Activated T-helper 17 cell treated with anti-CD3 and anti-CD28 coated beads, Interleukin-2, amount 50 U/mL, for 72 hours (primary cell): ENCODE measurements at regions not wholly inside any gene's neighbourhood (a gene's known extent, or its start where the extent isn't known, plus 50 kb on each side); places are given as distances from the start of the nearest gene placed in this dataset.

Experiments used
- ATAC-seq: fragments of 150-1000 bp; cut with Tn5 transposase; replicated peaks from 2 replicates; pipeline ENCODE4 v1.10.0; 2021; ENCODE audit warnings: mild to moderate bottlenecking, moderate library complexity
- H3K27ac Mint-ChIP-seq: one replicate; pipeline ENCODE4 v1.8.0; 2022; ENCODE audit warnings: mixed read lengths
- H3K27me3 Mint-ChIP-seq: one replicate; pipeline ENCODE4 v1.8.0; 2022; ENCODE audit warnings: mixed read lengths
- H3K36me3 Mint-ChIP-seq: one replicate; pipeline ENCODE4 v1.8.0; 2022; ENCODE audit warnings: low read depth, mild to moderate bottlenecking, mixed read lengths
- H3K4me1 Mint-ChIP-seq: one replicate; pipeline ENCODE4 v1.8.0; 2022; ENCODE audit warnings: mixed read lengths
- H3K4me3 Mint-ChIP-seq: one replicate; pipeline ENCODE4 v1.8.0; 2022; ENCODE audit warnings: mild to moderate bottlenecking, mixed read lengths
- H3K9me3 Mint-ChIP-seq: one replicate; pipeline ENCODE4 v1.8.0; 2022; ENCODE audit warnings: mixed read lengths

DNA sequence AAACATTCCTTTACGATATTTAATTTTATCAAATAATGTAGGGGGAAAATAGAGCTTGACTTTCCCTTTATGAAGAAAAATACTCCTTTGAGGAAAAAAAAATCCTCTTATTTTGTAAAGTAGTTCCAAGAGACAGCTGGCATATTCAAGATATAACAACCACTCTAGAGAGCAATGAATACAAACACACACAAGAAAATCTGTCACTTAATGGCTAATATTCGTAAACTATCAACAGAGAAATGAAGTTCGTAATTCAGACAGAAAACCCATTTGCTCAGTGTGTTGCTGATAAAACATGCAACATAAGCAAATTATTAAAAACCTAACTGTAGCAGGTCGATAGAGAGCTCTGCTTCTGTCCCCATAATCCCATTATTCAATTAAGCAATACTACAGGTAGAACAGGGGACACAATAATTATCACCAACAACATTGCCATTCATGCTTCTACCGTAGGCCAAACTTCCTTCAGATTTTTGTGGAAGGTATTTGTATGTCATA lies 714.4 kb upstream of the MARCKS start:
- no peak overlapping the region for H3K27ac Mint-ChIP-seq
- no peak for ATAC-seq
- no peaks in the 10 kb centered on the region for H3K36me3 Mint-ChIP-seq
- H3K4me1 Mint-ChIP-seq, result no peaks in the 10 kb centered on the region
- H3K4me3 Mint-ChIP-seq, result no peak overlapping the region
- peaks cover 10% of the 10 kb centered on the region for H3K9me3 Mint-ChIP-seq
- H3K27me3 Mint-ChIP-seq, result no peaks in the 10 kb centered on the region

- Mint-ChIP-seq H3K36me3 (no peaks in the 10 kb centered on the region), H3K27me3 (no peaks in the 10 kb centered on the region), H3K9me3 (peaks cover 10% of the 10 kb centered on the region), H3K27ac (no peak overlapping the region), H3K4me1 (no peaks in the 10 kb centered on the region), H3K4me3 (no peak overlapping the region)
- no peak for ATAC-seq
These were observed 713.9 kb upstream of the MARCKS start for GRCh38 chr6:113143206-113143605.

DNA sequence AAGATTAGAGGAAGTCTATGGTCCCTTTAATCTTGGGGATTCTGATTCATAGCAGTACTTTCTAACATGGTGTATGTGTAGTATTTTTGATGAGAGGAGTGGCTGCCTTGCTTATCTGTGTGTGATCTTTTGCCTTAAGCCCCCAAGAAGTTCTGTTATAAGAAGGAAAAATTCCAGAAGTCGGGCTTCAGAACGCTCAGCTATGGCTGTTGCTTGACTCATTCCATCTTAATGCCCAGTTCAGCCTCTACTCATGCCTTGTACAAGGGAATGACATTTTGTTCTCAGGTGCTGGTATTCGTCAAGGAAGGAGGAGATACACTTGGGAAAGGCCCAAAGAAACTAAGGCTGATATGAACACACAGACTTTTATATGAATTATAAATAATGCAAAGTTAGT lies 713.0 kb upstream of the MARCKS start:
- H3K27ac Mint-ChIP-seq, result no peak overlapping the region
- H3K36me3 Mint-ChIP-seq, result no peaks in the 10 kb centered on the region
- H3K9me3 Mint-ChIP-seq, result peaks cover 10% of the 10 kb centered on the region
- no peaks in the 10 kb centered on the region for H3K27me3 Mint-ChIP-seq
- H3K4me1 Mint-ChIP-seq, result no peaks in the 10 kb centered on the region
- ATAC-seq, result no peak
- H3K4me3 Mint-ChIP-seq, result no peak overlapping the region

DNA sequence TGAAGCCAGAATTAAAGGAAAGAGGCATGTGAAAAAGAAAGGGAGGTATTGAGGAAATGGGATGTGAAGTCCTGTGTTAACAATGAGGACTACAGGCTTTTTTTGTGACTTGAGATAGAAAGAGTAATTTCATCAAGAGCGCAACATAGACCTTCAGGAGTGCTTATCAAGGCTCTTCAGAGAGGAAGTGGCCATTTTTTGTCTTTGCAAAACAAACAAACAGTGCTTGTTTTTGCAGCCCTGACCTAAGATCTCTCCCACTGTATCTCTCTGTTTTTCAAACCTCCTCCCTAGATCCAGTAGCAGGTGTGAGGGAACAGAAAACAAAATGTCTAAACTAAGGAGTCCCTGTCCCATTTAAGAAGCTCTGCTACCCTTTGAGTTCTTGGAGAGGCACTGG lies 710.3 kb upstream of the MARCKS start:
- ATAC-seq, result no peak
- Mint-ChIP-seq H3K27ac (no peak overlapping the region), H3K4me1 (no peaks in the 10 kb centered on the region), H3K36me3 (no peaks in the 10 kb centered on the region), H3K27me3 (no peaks in the 10 kb centered on the region), H3K9me3 (peaks cover 10% of the 10 kb centered on the region), H3K4me3 (no peak overlapping the region)

DNA sequence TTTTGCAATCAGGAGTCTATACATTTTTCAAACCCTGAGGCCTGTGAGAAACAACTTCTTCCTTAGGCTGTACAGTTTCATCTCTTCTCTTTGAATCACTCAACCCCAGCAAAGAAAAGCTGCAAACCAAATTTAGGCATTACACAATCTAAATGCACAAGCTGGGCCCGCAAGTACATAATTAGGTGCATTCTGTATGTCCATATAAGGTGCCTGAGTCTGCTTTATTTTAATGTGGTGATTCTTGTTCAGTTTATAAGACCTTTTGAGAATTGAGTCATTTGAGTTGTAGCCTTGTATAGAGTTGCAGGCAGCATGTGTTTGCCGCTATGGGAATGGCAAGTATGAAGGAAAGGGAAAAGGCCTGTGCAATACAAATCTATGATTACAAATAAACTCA lies 709.6 kb upstream of the MARCKS start:
- Mint-ChIP-seq H3K27me3 (no peaks in the 10 kb centered on the region), H3K4me1 (no peaks in the 10 kb centered on the region)

GRCh38 chr6:113148566-113148965 lies 708.6 kb upstream of the MARCKS start:
- Mint-ChIP-seq H3K27me3 (no peaks in the 10 kb centered on the region), H3K36me3 (no peaks in the 10 kb centered on the region), H3K27ac (no peak overlapping the region)

More for the DNA sequence above, 709.6 kb upstream of the MARCKS start:
- Mint-ChIP-seq H3K9me3 (peaks cover 10% of the 10 kb centered on the region), H3K27ac (no peak overlapping the region), H3K4me3 (no peak overlapping the region), H3K36me3 (no peaks in the 10 kb centered on the region)
- no peak for ATAC-seq

DNA sequence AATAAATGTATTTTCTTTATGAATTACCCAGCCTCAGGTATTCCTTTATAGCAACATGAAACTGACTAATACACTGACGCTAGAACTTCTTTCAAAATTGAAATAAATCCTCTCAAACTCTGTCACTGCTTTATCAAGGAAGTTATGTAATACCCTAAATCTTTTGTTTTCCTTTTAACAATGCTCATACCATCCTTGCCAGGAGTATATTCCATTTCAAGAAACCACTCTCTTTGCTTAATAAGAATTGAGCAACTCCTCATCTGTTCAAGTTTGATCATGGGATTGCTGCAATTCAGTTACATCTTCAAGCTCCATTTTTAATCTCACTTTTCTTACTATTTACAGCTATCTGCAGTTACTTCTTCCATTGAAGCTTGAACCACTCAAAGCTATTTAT lies 707.6 kb upstream of the MARCKS start:
- no peaks in the 10 kb centered on the region for H3K4me1 Mint-ChIP-seq
- H3K36me3 Mint-ChIP-seq, result no peaks in the 10 kb centered on the region
- peaks cover 7% of the 10 kb centered on the region for H3K9me3 Mint-ChIP-seq
- no peak overlapping the region for H3K27ac Mint-ChIP-seq
- no peaks in the 10 kb centered on the region for H3K27me3 Mint-ChIP-seq
- no peak for ATAC-seq
- H3K4me3 Mint-ChIP-seq, result no peak overlapping the region

More at GRCh38 chr6:113148566-113148965, 708.6 kb upstream of the MARCKS start:
- ATAC-seq, result no peak
- Mint-ChIP-seq H3K4me3 (no peak overlapping the region), H3K4me1 (no peaks in the 10 kb centered on the region), H3K9me3 (peaks cover 7% of the 10 kb centered on the region)

DNA sequence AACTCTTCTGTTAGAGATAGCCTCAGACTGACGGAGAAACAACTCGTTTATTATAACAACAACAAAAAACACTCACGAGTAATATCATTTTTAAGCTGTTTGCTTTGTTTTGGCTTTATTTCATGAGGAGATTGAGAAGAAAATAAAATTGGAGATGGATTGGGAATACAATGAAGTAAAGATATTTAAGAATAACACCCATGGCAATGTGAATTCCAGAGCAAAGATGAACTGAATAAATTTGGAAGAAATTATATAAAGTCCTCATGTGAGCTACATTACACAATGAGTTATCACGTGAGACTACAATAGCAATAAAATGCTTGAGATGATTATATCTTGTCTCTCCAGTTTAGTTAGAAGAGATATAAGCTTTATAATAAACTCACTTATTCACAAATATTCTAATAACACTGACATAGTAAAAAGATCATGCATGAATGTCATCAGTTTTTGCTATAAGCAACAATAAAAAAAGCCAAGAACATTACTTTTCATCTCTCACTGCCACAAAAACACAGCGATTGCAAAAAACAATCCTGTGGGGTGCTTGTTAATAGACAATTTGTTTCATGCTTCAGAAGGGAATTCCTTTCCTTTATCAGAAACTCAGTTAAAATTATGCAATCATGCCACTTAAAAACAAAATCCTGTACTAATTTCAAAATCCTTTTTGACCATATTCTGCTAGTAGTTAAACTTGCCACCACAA lies 696.7 kb upstream of the MARCKS start:
- Mint-ChIP-seq H3K27ac (no peak overlapping the region), H3K9me3 (peaks cover 3% of the 10 kb centered on the region), H3K4me3 (no peak overlapping the region), H3K4me1 (no peaks in the 10 kb centered on the region), H3K36me3 (no peaks in the 10 kb centered on the region), H3K27me3 (no peaks in the 10 kb centered on the region)
- no peak for ATAC-seq

DNA sequence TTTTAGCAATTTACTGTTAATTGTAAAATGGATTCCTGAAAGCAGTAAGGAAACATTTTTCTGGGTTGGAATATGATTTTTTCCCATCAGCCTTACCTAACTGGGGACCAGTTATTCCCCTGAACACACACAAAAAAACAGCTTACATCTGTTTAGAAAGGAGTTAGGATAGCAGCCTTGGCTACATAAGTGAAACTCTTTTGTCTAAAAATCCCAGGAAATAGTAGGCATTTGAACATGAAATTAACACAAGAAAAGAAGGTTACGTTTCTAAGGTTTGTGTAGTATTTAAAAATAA lies 696.2 kb upstream of the MARCKS start:
- H3K4me3 Mint-ChIP-seq, result no peak overlapping the region
- H3K27me3 Mint-ChIP-seq, result no peaks in the 10 kb centered on the region
- H3K4me1 Mint-ChIP-seq, result no peaks in the 10 kb centered on the region
- peaks cover 3% of the 10 kb centered on the region for H3K9me3 Mint-ChIP-seq
- H3K36me3 Mint-ChIP-seq, result no peaks in the 10 kb centered on the region
- no peak overlapping the region for H3K27ac Mint-ChIP-seq
- ATAC-seq, result no peak

DNA sequence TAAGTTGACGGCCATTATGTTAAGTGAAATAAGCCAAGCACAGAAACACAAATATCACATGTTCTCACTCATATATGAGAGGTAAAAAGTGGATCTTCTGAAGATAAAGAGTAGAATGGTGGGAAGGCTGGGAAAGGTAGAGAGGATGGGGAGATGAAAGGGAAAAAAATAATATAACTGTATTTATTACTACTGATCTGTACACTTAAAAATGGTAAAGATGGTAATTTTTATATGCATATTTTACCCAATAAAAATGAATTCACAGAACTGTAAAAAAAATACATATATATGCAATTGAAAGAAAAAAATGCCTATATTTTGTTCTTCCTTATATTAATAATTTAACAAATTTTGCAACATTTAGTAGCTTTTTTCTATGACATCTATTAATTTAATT lies 694.4 kb upstream of the MARCKS start:
- no peak overlapping the region for H3K4me3 Mint-ChIP-seq
- H3K4me1 Mint-ChIP-seq, result no peaks in the 10 kb centered on the region
- H3K9me3 Mint-ChIP-seq, result no peaks in the 10 kb centered on the region
- no peak for ATAC-seq
- H3K36me3 Mint-ChIP-seq, result no peaks in the 10 kb centered on the region
- H3K27ac Mint-ChIP-seq, result no peak overlapping the region
- no peaks in the 10 kb centered on the region for H3K27me3 Mint-ChIP-seq

DNA sequence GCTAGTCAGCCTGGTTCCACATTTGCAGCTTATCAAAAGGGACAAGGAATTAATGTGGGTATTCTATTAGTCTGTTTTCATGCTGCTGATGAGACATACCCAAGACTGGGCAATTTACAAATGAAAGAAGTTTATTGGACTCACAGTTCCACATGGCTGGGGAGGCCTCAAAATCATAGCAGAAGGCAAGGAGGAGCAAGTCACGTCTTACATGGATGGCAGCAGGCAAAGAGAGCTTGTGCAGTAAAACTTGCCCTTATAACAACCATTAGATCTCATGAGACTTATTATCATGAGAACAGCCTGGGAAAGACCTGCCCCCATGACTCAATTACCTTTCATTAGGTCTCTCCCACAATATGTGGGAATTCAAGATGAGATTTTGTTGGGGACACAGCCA lies 689.1 kb upstream of the MARCKS start:
- no peak for ATAC-seq
- Mint-ChIP-seq H3K27ac (no peak overlapping the region), H3K27me3 (no peaks in the 10 kb centered on the region), H3K9me3 (no peaks in the 10 kb centered on the region), H3K4me3 (no peak overlapping the region), H3K36me3 (no peaks in the 10 kb centered on the region), H3K4me1 (no peaks in the 10 kb centered on the region)

GRCh38 chr6:113169484-113169883 lies 687.7 kb upstream of the MARCKS start:
- H3K4me1 Mint-ChIP-seq, result no peaks in the 10 kb centered on the region
- no peak for ATAC-seq
- H3K27me3 Mint-ChIP-seq, result no peaks in the 10 kb centered on the region
- no peaks in the 10 kb centered on the region for H3K9me3 Mint-ChIP-seq
- no peaks in the 10 kb centered on the region for H3K36me3 Mint-ChIP-seq
- H3K27ac Mint-ChIP-seq, result no peak overlapping the region
- no peak overlapping the region for H3K4me3 Mint-ChIP-seq

GRCh38 chr6:113170454-113170853 lies 686.7 kb upstream of the MARCKS start:
- no peak overlapping the region for H3K27ac Mint-ChIP-seq
- no peak for ATAC-seq
- H3K9me3 Mint-ChIP-seq, result no peaks in the 10 kb centered on the region
- H3K27me3 Mint-ChIP-seq, result no peaks in the 10 kb centered on the region
- no peak overlapping the region for H3K4me3 Mint-ChIP-seq
- no peaks in the 10 kb centered on the region for H3K36me3 Mint-ChIP-seq
- no peaks in the 10 kb centered on the region for H3K4me1 Mint-ChIP-seq

GRCh38 chr6:113171882-113172281 lies 685.3 kb upstream of the MARCKS start:
- H3K9me3 Mint-ChIP-seq, result no peaks in the 10 kb centered on the region
- no peaks in the 10 kb centered on the region for H3K27me3 Mint-ChIP-seq
- no peak overlapping the region for H3K4me3 Mint-ChIP-seq
- H3K36me3 Mint-ChIP-seq, result no peaks in the 10 kb centered on the region
- H3K27ac Mint-ChIP-seq, result no peak overlapping the region
- no peaks in the 10 kb centered on the region for H3K4me1 Mint-ChIP-seq
- no peak for ATAC-seq

DNA sequence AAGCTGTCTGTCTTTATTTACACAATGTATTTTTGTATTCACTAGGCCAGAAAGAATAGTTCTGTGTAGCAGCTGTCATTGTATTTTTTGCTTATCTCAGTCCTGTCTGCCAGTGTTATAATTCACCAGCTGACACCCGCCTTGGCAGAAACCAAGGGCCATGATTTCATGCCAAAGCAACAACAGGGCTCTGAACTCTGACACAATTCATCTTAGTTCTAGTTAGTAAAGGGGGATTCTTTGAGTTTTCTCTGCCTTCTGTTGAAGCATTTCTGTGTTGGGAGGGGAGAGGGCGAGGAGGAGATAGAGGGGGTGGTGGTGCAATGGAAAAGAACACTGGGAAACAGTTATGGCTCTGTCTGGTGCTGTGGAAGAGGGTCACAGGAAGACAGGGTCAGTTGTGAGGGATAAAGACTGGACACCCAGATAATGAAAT lies 684.6 kb upstream of the MARCKS start:
- no peak overlapping the region for H3K27ac Mint-ChIP-seq
- H3K27me3 Mint-ChIP-seq, result no peaks in the 10 kb centered on the region
- ATAC-seq, result no peak
- no peak overlapping the region for H3K4me3 Mint-ChIP-seq
- H3K4me1 Mint-ChIP-seq, result no peaks in the 10 kb centered on the region
- H3K9me3 Mint-ChIP-seq, result no peaks in the 10 kb centered on the region
- H3K36me3 Mint-ChIP-seq, result no peaks in the 10 kb centered on the region

DNA sequence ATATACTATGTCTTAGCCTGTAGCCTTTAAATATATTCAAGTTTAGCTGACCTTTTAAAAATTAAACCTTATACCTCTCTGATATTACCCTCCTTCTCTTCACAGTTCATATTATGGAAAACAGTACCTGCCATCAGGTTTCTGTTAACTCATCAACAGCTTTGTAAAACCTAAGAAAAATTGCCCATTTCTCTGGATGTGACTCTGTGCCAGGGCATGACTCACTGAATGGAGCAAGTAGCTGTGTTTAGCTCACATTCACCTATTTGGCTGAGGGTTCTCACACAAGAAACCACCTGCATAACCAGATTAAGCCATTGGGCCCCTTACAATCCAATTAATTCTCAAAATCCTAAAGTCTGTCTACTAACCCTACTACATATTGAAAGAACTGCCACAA lies 678.8 kb upstream of the MARCKS start:
- H3K27ac Mint-ChIP-seq, result no peak overlapping the region
- peaks cover 4% of the 10 kb centered on the region for H3K9me3 Mint-ChIP-seq
- no peaks in the 10 kb centered on the region for H3K4me1 Mint-ChIP-seq
- no peak for ATAC-seq
- H3K36me3 Mint-ChIP-seq, result no peaks in the 10 kb centered on the region
- no peaks in the 10 kb centered on the region for H3K27me3 Mint-ChIP-seq
- H3K4me3 Mint-ChIP-seq, result no peak overlapping the region
